HEK293 (cell line): ENCODE measurements at regions not wholly inside any gene's neighbourhood (a gene's known extent, or its start where the extent isn't known, plus 50 kb on each side); places are given as distances from the start of the nearest gene placed in this dataset.

Experiments
- CTCF ChIP-seq: fragments of 450-650 bp; formaldehyde crosslinking; IDR thresholded peaks from 2 replicates; pipeline ENCODE4 v1.5.1; 2016; ENCODE audit warnings: missing biosample characterization, missing genetic modification characterization
- KLF10 ChIP-seq: fragments of 450-650 bp; IDR thresholded peaks from 2 replicates; pipeline ENCODE4 v1.5.1; 2018; ENCODE audit warnings: missing biosample characterization, mild to moderate bottlenecking, missing genetic modification characterization
- ZNF18 ChIP-seq: fragments of 450-650 bp; formaldehyde crosslinking; IDR thresholded peaks from 2 replicates; pipeline ENCODE4 v1.5.1; 2016; ENCODE audit warnings: missing biosample characterization, missing genetic modification characterization

GRCh38 chr11:62017878-62018655 lies 50.6 kb upstream of the FTH1 start:
- TF ChIP-seq ZNF18 (tag by site-specific recombination) (no peak), CTCF (tag by site-specific recombination) (no peak), KLF10 (tag by site-specific recombination) (no peak)
